ENCODE measurements at regions not wholly inside any gene's neighbourhood (a gene's known extent, or its start where the extent isn't known, plus 50 kb on each side); places are given as distances from the start of the nearest gene placed in this dataset.

DNA sequence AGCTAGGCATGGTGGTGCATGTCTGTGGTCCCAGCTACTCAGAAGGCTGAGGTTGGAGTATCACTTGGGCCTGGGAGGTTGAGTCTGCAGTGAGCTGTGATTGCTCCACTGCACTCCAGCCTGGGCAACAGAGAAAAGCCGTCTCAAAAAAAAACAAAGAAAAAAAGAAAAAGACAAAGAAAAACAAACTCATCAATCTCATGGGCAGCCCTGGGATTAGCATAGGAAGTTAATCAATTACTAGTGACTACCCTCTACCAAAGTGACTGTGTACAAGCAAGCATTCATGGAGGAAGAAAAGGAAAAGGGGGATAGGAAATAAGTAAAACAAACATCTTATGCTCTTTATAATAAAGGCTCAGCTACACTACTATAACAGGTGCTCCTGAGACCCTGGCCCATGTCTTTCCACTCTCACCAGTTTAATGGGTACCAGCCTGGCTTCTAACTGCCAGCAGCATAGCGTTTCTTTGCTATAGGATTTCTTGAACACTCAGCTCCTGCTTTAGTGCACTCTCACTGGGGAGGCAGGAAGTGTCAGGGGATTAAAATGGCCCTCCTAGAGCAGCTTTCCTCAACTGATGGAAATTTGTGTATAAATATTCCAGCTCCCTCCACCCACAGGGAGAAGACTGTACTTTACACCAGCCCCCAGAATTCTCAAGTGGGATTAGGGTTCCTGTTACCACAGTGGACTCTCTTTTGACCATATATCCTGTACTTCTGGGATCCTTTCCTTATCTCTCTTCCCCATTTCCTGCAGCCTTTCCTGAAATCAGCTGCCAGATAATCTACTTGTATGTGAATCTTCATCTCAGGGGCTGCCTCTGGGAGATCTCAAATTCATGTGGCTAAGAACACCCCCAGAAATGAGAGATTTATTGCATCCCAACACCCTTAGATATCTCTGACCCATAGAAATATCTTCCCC lies 91.3 kb upstream of the GLS start:
- Histone ChIP-seq H3K4me1 (peaks cover 20% of the 10 kb centered on the region), H3K27ac (peak overlapping the region in 3 of 4 donors; percentile 34 to 54 (median 40)), H3K4me3 (no peak overlapping the region), H3K27me3 (no peaks in the 10 kb centered on the region), H3K36me3 (replicated peaks in 1 of 2; ENCODE audit: insufficient read depth in 1 of 2, low read depth in 2 of 2) (no peaks in the 10 kb centered on the region), H3K9me3 (no peaks in the 10 kb centered on the region)
- ATAC-seq = peak; percentile 68
- TF ChIP-seq POLR2A (IDR thresholded peaks at IDR 0.05) = no peak
- TF ChIP-seq, protein P1, sequence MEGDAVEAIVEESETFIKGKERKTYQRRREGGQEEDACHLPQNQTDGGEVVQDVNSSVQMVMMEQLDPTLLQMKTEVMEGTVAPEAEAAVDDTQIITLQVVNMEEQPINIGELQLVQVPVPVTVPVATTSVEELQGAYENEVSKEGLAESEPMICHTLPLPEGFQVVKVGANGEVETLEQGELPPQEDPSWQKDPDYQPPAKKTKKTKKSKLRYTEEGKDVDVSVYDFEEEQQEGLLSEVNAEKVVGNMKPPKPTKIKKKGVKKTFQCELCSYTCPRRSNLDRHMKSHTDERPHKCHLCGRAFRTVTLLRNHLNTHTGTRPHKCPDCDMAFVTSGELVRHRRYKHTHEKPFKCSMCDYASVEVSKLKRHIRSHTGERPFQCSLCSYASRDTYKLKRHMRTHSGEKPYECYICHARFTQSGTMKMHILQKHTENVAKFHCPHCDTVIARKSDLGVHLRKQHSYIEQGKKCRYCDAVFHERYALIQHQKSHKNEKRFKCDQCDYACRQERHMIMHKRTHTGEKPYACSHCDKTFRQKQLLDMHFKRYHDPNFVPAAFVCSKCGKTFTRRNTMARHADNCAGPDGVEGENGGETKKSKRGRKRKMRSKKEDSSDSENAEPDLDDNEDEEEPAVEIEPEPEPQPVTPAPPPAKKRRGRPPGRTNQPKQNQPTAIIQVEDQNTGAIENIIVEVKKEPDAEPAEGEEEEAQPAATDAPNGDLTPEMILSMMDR (IDR thresholded peaks at IDR 0.05) = no peak
- WGBS, 2 donors = 35 to 41% methylated on average over 2 of the region's 2 CpGs
- no peak for DNase-seq
- intact Hi-C loops (cut with DNase I) = no loop called here

DNA sequence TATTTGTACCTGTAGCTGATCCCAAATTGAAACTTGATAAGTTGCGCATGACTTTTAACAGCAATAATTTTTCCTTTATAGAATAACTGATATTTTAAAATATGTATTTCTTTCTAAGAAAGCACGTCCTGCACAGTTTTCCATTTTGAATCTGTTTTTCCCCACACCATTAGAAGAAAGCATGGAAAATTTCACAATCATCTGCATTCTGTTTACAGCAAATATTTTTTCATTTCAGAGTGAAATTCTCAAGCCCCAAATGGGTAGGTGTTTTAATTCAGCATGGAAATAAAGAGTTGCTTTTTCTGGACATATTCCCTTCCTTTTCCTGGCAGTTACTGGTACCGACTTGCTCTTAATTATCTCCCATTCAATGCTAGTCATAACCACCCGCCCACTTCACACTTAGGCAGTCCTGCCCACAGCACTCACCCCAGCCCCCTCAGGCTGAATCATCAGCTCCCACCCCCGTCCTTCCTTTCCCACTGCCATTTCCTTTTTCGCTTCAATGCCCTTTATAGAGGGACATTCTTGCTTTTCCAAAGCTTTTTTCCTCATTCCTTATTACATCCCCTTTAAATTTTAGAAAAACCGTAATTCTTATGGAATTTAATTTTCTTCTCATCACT lies 89.2 kb upstream of the GLS start:
- 58 to 59% methylated on average over 7 of the region's 7 CpGs for WGBS, 2 donors

DNA sequence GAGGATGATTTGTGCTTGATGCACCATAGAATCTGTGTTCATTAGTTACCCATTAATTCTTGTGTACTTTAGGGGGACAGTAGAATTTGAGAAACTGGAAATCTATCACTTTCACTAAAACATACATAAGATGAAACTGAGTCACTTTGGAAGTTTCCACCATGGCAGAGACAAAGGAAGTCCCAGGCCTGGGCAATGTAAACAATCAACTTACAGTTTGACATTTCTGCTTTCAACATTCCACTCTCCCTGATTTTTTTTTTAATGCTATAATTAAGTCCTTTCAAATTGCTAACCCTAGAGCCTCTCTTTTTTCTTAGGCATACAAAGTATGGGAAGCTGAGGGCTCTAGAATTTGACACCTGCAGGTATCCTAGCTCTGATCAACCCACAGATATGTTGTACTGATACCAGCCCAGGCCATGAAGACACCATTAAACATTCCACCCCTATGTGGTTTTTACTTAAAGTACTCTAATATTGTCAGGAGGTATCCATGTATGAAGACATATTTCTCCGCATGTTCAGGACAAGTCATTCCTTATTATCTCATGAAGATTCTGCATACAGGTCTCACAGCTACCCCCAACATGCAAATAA lies 88.5 kb upstream of the GLS start:
- H3K27ac ChIP-seq = no peak overlapping the region
- H3K27me3 ChIP-seq = no peaks in the 10 kb centered on the region
- no peaks in the 10 kb centered on the region for H3K36me3 ChIP-seq (replicated peaks in 1 of 2; ENCODE audit: insufficient read depth in 1 of 2, low read depth in 2 of 2)
- H3K4me1 ChIP-seq = peaks cover 9% of the 10 kb centered on the region
- TF ChIP-seq, protein P1 (IDR thresholded peaks at IDR 0.05) = no peak
- TF ChIP-seq POLR2A (IDR thresholded peaks at IDR 0.05) = no peak
- H3K4me3 ChIP-seq = no peak overlapping the region
- ATAC-seq (no peak), DNase-seq (no peak)
- WGBS, 2 donors = 0 to 48% methylated on average over 1 of the region's 1 CpG
- intact Hi-C loops (cut with DNase I) = no loop called here
- H3K9me3 ChIP-seq = no peaks in the 10 kb centered on the region

More for the DNA sequence above, 89.2 kb upstream of the GLS start:
- no peak overlapping the region for H3K27ac ChIP-seq
- no peaks in the 10 kb centered on the region for H3K36me3 ChIP-seq (replicated peaks in 1 of 2; ENCODE audit: insufficient read depth in 1 of 2, low read depth in 2 of 2)
- H3K4me1 ChIP-seq = peaks cover 11% of the 10 kb centered on the region
- no peak overlapping the region for H3K4me3 ChIP-seq
- no peaks in the 10 kb centered on the region for H3K9me3 ChIP-seq
- intact Hi-C loops (cut with DNase I) = no loop called here
- DNase-seq (peak in 1 of 4 donors; percentile 16), ATAC-seq (peak; percentile 47)
- TF ChIP-seq, protein P1 (IDR thresholded peaks at IDR 0.05) = no peak
- no peak for TF ChIP-seq POLR2A (IDR thresholded peaks at IDR 0.05)
- no peaks in the 10 kb centered on the region for H3K27me3 ChIP-seq

DNA sequence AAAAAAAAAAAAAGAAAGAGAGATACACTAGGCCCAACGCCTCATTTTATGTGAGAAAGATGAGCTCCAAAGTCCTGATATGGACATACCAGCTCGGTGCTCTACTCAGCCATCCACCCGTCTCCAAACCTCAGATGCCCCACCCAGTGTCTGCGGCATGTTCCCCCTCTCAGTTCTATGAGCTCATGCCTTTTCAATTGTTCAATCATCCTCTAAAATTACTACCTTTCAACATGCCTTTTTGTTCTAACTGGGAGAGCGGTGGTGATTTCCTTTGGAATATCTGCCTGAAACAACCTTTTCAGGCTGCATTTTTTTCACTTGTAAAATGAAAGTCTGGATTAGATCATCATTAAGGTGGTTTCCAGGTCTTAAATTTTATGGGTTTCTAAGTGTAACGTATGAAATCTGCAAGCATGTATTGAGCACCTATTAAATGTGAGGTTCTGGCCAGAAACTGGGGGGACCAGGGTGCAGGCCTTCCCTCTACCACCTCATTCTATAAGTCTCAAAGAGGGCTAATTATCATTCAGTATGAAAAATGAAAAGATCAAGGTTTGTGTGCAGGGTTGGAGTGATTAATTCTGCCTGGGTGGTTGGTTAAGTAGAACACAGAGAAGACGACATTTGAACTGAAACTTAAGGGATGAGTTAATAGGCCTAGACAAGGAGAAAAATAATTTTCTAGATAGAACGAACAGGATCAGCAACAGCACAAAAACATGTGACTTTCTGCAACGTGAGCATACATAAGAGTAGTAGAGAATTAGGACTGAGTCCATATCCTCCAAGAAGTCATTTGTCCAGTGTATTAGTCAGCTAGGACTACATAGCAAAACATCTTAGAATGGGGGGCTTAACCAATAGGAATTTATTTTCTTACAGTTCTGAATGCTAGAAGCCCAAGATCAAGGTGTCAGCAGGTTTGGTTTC lies 87.4 kb upstream of the GLS start:
- ATAC-seq = no peak
- TF ChIP-seq, protein P1 (IDR thresholded peaks at IDR 0.05) = no peak
- no peak for TF ChIP-seq POLR2A (IDR thresholded peaks at IDR 0.05)
- no peaks in the 10 kb centered on the region for H3K9me3 ChIP-seq
- no peak overlapping the region for H3K27ac ChIP-seq
- H3K27me3 ChIP-seq = no peaks in the 10 kb centered on the region
- intact Hi-C loops (cut with DNase I) = no loop called here
- no peaks in the 10 kb centered on the region for H3K36me3 ChIP-seq (replicated peaks in 1 of 2; ENCODE audit: insufficient read depth in 1 of 2, low read depth in 2 of 2)
- H3K4me1 ChIP-seq = peaks cover 9% of the 10 kb centered on the region
- WGBS, 2 donors = 82 to 90% methylated on average over 9 of the region's 9 CpGs
- DNase-seq = no peak
- H3K4me3 ChIP-seq = no peak overlapping the region

All from body of pancreas (tissue), 4 donors.